Liver (tissue), 8 donors: ENCODE measurements at regions not wholly inside any gene's neighbourhood (a gene's known extent, or its start where the extent isn't known, plus 50 kb on each side); places are given as distances from the start of the nearest gene placed in this dataset.
"Not testable (repeated sequence)": the region's sequence is repeated elsewhere in the genome, so short reads cannot be mapped to it uniquely, and the experiment has no call there.

Source experiments
- DNase-seq: peaks from one replicate; pipeline ENCODE4 v3.0.0-alpha.2; 2017; ENCODE audit warnings: low spot score
- H3K27ac ChIP-seq, 2 donors: one replicate each; pipeline ENCODE4 v1.7.0; 2013; ENCODE audit warnings: inconsistent platforms in 2 of 2, low read length in 2 of 2, control low read depth in 1 of 2, low read depth in 1 of 2, mild to moderate bottlenecking in 1 of 2
- H3K27me3 ChIP-seq, 4 donors: one replicate each; pipeline versions ENCODE4 v1.6.1 to v1.7.0; 2013; ENCODE audit warnings: low read length in 3 of 4, inconsistent platforms in 1 of 4, mild to moderate bottlenecking in 1 of 4, moderate library complexity in 1 of 4; ENCODE audit not compliant: control insufficient read depth in 4 of 4, insufficient read depth in 4 of 4
- H3K36me3 ChIP-seq, 4 donors: one replicate each; pipeline versions ENCODE4 v1.6.1 to v1.7.0; 2013; ENCODE audit warnings: low read length in 3 of 4, mild to moderate bottlenecking in 3 of 4, low read depth in 1 of 4, moderate library complexity in 1 of 4; ENCODE audit not compliant: control insufficient read depth in 4 of 4, insufficient read depth in 3 of 4
- H3K4me1 ChIP-seq, 4 donors: one replicate each; pipeline versions ENCODE4 v1.6.1 to v1.7.0; 2013; ENCODE audit warnings: low read length in 3 of 4, mild to moderate bottlenecking in 3 of 4, moderate library complexity in 1 of 4; ENCODE audit not compliant: control insufficient read depth in 4 of 4, insufficient read depth in 4 of 4
- H3K4me3 ChIP-seq, 3 donors: one replicate each; pipeline versions ENCODE4 v1.6.1 to v1.7.0; 2013; ENCODE audit warnings: low read length in 3 of 3, control low read depth in 1 of 3, low read depth in 1 of 3, mild to moderate bottlenecking in 1 of 3
- H3K9ac ChIP-seq, 2 donors: one replicate each; pipeline ENCODE4 v1.7.0; 2013; ENCODE audit warnings: low read length in 2 of 2, mild to moderate bottlenecking in 2 of 2, moderate library complexity in 2 of 2, control low read depth in 1 of 2, low read depth in 1 of 2
- H3K9me3 ChIP-seq, 4 donors: one replicate each; pipeline versions ENCODE4 v1.6.1 to v1.7.0; 2013; ENCODE audit warnings: low read length in 3 of 4; ENCODE audit not compliant: control insufficient read depth in 4 of 4
- EGR1 ChIP-seq, 2 donors: IDR thresholded peaks; 2 replicates each; pipeline ENCODE4 v1.6.1; 2016 to 2018; ENCODE audit warnings: antibody characterized with exemption in 2 of 2, low read depth in 2 of 2
- FOXA1 ChIP-seq: IDR thresholded peaks from 2 replicates; pipeline ENCODE4 v1.6.1; 2016; ENCODE audit warnings: antibody characterized with exemption
- FOXA2 ChIP-seq: IDR thresholded peaks from 2 replicates; pipeline ENCODE4 v1.6.1; 2016; ENCODE audit warnings: antibody characterized with exemption
- GABPA ChIP-seq, 2 donors: IDR thresholded peaks in 1 of 2; conservative IDR thresholded peaks in 1 of 2; 2 replicates each; pipeline ENCODE4 v1.6.1; 2016; ENCODE audit warnings: antibody characterized with exemption in 2 of 2, mild to moderate bottlenecking in 1 of 2, moderate library complexity in 1 of 2
- HNF4A ChIP-seq, 2 donors: conservative IDR thresholded peaks; 2 replicates each; pipeline ENCODE4 v1.6.1; 2016; ENCODE audit warnings: antibody characterized with exemption in 2 of 2, mild to moderate bottlenecking in 2 of 2
- HNF4G ChIP-seq: IDR thresholded peaks from 2 replicates; pipeline ENCODE4 v1.6.1; 2016; ENCODE audit warnings: antibody characterized with exemption
- JUND ChIP-seq, 2 donors: IDR thresholded peaks; 2 replicates each; pipeline ENCODE4 v1.6.1; 2016; ENCODE audit warnings: antibody characterized with exemption in 2 of 2
- NR2F2 ChIP-seq: IDR thresholded peaks from 2 replicates; pipeline ENCODE4 v1.6.1; 2016; ENCODE audit warnings: antibody characterized with exemption
- RAD21 ChIP-seq, 2 donors: IDR thresholded peaks; 2 replicates each; pipeline ENCODE4 v1.6.1; 2016; ENCODE audit warnings: antibody characterized with exemption in 2 of 2, mild to moderate bottlenecking in 2 of 2
- REST ChIP-seq: IDR thresholded peaks from 2 replicates; pipeline ENCODE4 v1.6.1; 2016; ENCODE audit warnings: antibody characterized with exemption, mild to moderate bottlenecking
- RXRA ChIP-seq, 2 donors: IDR thresholded peaks; 2 replicates each; pipeline ENCODE4 v1.6.1; 2017 to 2018; ENCODE audit warnings: antibody characterized with exemption in 2 of 2, mild to moderate bottlenecking in 1 of 2
- SP1 ChIP-seq: IDR thresholded peaks from 2 replicates; pipeline ENCODE4 v1.6.1; 2018; ENCODE audit warnings: antibody characterized with exemption, mild to moderate bottlenecking
- TAF1 ChIP-seq: conservative IDR thresholded peaks from 2 replicates; pipeline ENCODE4 v1.6.1; 2016; ENCODE audit warnings: antibody characterized with exemption, mild to moderate bottlenecking
- WGBS: extraction: QIAGEN DNeasy Blood & Tissue Kit; methylation state at CpG from one replicate; pipeline ENCODE4 v1.1.7; 2013; 5-methylcytosine and 5-hydroxymethylcytosine counted together
- TF ChIP-seq, protein P1 (sequence below): IDR thresholded peaks from 2 replicates; pipeline ENCODE4 v1.6.1; 2016; ENCODE audit warnings: antibody characterized with exemption
- TF ChIP-seq, protein P2 (sequence below): fragments of 150-350 bp; IDR thresholded peaks from 2 replicates; pipeline ENCODE4 v1.5.1; 2017; ENCODE audit warnings: improper control_type of control experiment, low read depth, low read length; ENCODE audit not compliant: missing input control
- donor health status: healthy.
- donor health status: healthy.
- donor health status: healthy.
- donor health status: healthy.
- donor health status: healthy.

DNA sequence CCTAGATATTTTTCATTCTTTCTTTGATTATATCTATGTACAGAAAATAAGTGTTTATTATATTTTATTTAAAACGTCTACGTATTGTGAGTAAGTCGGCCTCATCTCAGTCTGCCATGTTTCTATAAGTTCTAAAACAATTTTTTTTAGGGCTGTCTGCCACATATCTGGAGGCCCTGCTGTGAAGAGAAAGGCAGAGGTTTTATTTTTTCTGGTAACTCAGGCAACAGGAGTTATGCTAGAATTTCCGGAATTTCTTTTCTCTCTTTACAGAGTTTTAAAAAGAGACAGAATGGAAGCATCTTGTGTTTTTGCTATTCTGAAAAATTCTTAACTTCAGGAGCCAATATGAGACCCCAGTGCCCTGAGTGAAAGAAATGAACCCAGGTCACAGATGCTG, 1124.0 kb upstream of the TENM3 start (continued):
- TF ChIP-seq, protein P1, sequence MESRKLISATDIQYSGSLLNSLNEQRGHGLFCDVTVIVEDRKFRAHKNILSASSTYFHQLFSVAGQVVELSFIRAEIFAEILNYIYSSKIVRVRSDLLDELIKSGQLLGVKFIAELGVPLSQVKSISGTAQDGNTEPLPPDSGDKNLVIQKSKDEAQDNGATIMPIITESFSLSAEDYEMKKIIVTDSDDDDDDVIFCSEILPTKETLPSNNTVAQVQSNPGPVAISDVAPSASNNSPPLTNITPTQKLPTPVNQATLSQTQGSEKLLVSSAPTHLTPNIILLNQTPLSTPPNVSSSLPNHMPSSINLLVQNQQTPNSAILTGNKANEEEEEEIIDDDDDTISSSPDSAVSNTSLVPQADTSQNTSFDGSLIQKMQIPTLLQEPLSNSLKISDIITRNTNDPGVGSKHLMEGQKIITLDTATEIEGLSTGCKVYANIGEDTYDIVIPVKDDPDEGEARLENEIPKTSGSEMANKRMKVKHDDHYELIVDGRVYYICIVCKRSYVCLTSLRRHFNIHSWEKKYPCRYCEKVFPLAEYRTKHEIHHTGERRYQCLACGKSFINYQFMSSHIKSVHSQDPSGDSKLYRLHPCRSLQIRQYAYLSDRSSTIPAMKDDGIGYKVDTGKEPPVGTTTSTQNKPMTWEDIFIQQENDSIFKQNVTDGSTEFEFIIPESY = no peak

DNA sequence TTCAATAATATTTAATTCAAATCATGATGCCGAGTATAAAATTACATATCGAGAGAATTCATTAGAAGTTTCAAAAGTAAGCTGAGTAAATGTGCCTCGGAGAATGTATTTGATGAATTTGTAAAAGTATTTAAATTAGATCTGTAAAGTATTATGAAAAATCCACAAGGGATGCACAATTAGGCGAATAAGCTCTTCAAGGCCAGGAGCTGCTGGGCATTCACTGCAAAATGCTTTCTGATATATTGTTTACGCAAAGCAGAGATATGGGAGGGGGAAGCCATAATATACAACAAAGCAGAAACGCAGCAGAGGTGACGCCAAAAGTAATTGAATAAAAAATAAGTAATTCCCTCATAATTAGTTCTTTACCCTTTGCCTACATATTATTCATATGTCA, 1121.5 kb upstream of the TENM3 start:
- 81% methylated on average over 7 of the region's 7 CpGs for WGBS
- TF ChIP-seq FOXA2 (no peak), EGR1 (IDR thresholded peaks at IDR 0.05; ENCODE audit: low read depth in 2 of 2) (no peak), GABPA (IDR thresholded peaks at IDR 0.05 in 1 of 2, conservative IDR thresholded peaks at IDR 0.05 in 1 of 2) (no peak), SP1 (no peak), JUND (IDR thresholded peaks at IDR 0.05) (no peak)
- TF ChIP-seq, protein P2, sequence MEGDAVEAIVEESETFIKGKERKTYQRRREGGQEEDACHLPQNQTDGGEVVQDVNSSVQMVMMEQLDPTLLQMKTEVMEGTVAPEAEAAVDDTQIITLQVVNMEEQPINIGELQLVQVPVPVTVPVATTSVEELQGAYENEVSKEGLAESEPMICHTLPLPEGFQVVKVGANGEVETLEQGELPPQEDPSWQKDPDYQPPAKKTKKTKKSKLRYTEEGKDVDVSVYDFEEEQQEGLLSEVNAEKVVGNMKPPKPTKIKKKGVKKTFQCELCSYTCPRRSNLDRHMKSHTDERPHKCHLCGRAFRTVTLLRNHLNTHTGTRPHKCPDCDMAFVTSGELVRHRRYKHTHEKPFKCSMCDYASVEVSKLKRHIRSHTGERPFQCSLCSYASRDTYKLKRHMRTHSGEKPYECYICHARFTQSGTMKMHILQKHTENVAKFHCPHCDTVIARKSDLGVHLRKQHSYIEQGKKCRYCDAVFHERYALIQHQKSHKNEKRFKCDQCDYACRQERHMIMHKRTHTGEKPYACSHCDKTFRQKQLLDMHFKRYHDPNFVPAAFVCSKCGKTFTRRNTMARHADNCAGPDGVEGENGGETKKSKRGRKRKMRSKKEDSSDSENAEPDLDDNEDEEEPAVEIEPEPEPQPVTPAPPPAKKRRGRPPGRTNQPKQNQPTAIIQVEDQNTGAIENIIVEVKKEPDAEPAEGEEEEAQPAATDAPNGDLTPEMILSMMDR = no peak
- H3K27ac ChIP-seq = no peak overlapping the region
- no peak for DNase-seq
- H3K36me3 ChIP-seq = no peaks in the 10 kb centered on the region
- peaks cover 0 to 2% (median 0%) of the 10 kb centered on the region in 4 donors for H3K27me3 ChIP-seq
- no peaks in the 10 kb centered on the region for H3K9me3 ChIP-seq
- H3K4me3 ChIP-seq = no peak overlapping the region
- H3K4me1 ChIP-seq = no peaks in the 10 kb centered on the region
- H3K9ac ChIP-seq = no peak overlapping the region

DNA sequence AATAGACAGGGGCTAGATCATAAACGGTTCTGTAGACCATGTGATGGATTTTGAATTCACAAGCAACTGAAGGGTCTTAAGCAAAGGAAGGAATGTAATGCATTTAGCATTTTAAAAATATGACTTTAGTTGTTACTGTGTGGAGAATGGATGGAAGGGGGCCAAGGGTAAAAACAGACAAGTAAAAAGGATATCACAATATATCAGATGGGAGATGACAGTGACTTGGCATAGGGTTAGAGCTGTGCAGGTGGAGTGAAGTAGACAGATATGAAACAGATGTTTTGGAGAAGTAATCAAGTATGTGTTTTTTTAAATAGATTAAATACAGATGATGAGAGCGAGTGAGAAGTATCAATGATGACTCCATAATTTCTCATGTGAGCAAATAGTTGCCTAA, 1116.0 kb upstream of the TENM3 start:
- Histone ChIP-seq H3K4me1 (no peaks in the 10 kb centered on the region), H3K36me3 (no peaks in the 10 kb centered on the region), H3K4me3 (no peak overlapping the region), H3K27me3 (peaks cover 0 to 3% (median 1%) of the 10 kb centered on the region in 4 donors), H3K9ac (no peak overlapping the region), H3K9me3 (peaks cover 0 to 11% (median 2%) of the 10 kb centered on the region in 4 donors), H3K27ac (no peak overlapping the region)
- WGBS = 76% methylated on average over 2 of the region's 2 CpGs
- DNase-seq = no peak
- TF ChIP-seq REST (no peak), SP1 (no peak), FOXA2 (no peak), TAF1 (no peak), JUND (IDR thresholded peaks at IDR 0.05) (no peak), NR2F2 (no peak), HNF4A (conservative IDR thresholded peaks at IDR 0.05) (no peak), EGR1 (IDR thresholded peaks at IDR 0.05; ENCODE audit: low read depth in 2 of 2) (no peak), GABPA (IDR thresholded peaks at IDR 0.05 in 1 of 2, conservative IDR thresholded peaks at IDR 0.05 in 1 of 2) (no peak), RXRA (IDR thresholded peaks at IDR 0.05) (no peak), FOXA1 (no peak), RAD21 (IDR thresholded peaks at IDR 0.05) (no peak), HNF4G (no peak)
- TF ChIP-seq, protein P1 = no peak

- H3K4me3 ChIP-seq, H3K27me3 ChIP-seq, DNase-seq, H3K27ac ChIP-seq, H3K4me1 ChIP-seq, H3K36me3 ChIP-seq, H3K9ac ChIP-seq: not testable (repeated sequence)
- peaks cover 0 to 11% (median 2%) of the 10 kb centered on the region in 4 donors for H3K9me3 ChIP-seq
- 70% methylated on average over 7 of the region's 7 CpGs for WGBS
Measured at GRCh38 chr4:181130317-181130716, 1112.9 kb upstream of the TENM3 start.
